ENCODE measurements at regions not wholly inside any gene's neighbourhood (a gene's known extent, or its start where the extent isn't known, plus 50 kb on each side); places are given as distances from the start of the nearest gene placed in this dataset.

GRCh38 chr22:47835726-47836125, 1073.3 kb downstream of the TBC1D22A start:
- Histone ChIP-seq H3K36me3 (ENCODE audit: control insufficient read depth, insufficient read depth, low read length) (no peaks in the 10 kb centered on the region), H2AK9ac (replicated peaks; ENCODE audit: low read depth, low read length, poor library complexity) (no peak overlapping the region), H3K79me1 (ENCODE audit: low read depth in 1 of 2, low read length in 2 of 2) (no peaks in the 10 kb centered on the region), H2BK120ac (ENCODE audit: low read depth, low read length) (no peak overlapping the region), H2AK5ac (ENCODE audit: low read depth, low read length) (no peak overlapping the region), H3K4me1 (ENCODE audit: control insufficient read depth, insufficient read depth, low read length) (no peaks in the 10 kb centered on the region), H3K9ac (ENCODE audit: low read depth, low read length) (no peak overlapping the region), H2BK20ac (ENCODE audit: low read depth, low read length) (no peak overlapping the region), H3K4me3 (ENCODE audit: insufficient read depth, low read depth, low read length) (no peak overlapping the region), H3K4ac (ENCODE audit: low read depth, low read length) (no peak overlapping the region), H3K27ac (ENCODE audit: insufficient read depth, low read length) (no peak overlapping the region), H3K14ac (replicated peaks; ENCODE audit: low read depth, low read length) (no peak overlapping the region), H2AFZ (replicated peaks; ENCODE audit: low read length, poor library complexity) (no peak overlapping the region), H3K56ac (ENCODE audit: extremely low read depth, insufficient read depth, low read length) (no peak overlapping the region), H3K18ac (ENCODE audit: low read depth, low read length) (no peak overlapping the region), H3K27me3 (ENCODE audit: control insufficient read depth, insufficient read depth, low read length) (no peaks in the 10 kb centered on the region), H3K9me1 (ENCODE audit: insufficient read depth, low read length) (no peaks in the 10 kb centered on the region), H4K20me1 (ENCODE audit: insufficient read depth, low read length) (no peaks in the 10 kb centered on the region), H3K23ac (ENCODE audit: low read depth, low read length) (no peak overlapping the region), H2BK15ac (ENCODE audit: low read depth, low read length) (no peak overlapping the region), H3K4me2 (ENCODE audit: low read depth, low read length) (no peak overlapping the region), H4K8ac (ENCODE audit: low read depth in 2 of 2, low read length in 2 of 2) (no peak overlapping the region), H3K9me3 (ENCODE audit: control insufficient read depth, insufficient read depth, low read length) (peaks cover 43% of the 10 kb centered on the region), H4K91ac (ENCODE audit: insufficient read depth, low read depth, low read length) (no peak overlapping the region), H2BK5ac (ENCODE audit: low read depth, low read length, poor library complexity, severe bottlenecking) (no peak overlapping the region), H4K5ac (ENCODE audit: low read depth, low read length) (no peak overlapping the region)
- no peak for ATAC-seq (ENCODE audit: low read depth)
- CTCF ChIA-PET, result no interaction called here
- POLR2A ChIA-PET (ENCODE audit: unreplicated experiment), result no interaction called here
- BruUV-seq (replicated peaks), result no TSS peak
- no CpG with 5 or more reads among the region's 7 CpGs for WGBS, 2 experiments (ENCODE audit: extremely low coverage in 2 of 2, insufficient read length in 1 of 2)
- peak; percentile 6 for DNase-seq
- intact Hi-C loops (cut with micrococcal nuclease), result no loop called here
- TF ChIP-seq USF2 (IDR thresholded peaks at IDR 0.05; ENCODE audit: low read depth, low read length) (peak; percentile 31; the same call in 1 of the 2 replicates), MAFK (IDR thresholded peaks at IDR 0.05; ENCODE audit: low read depth, low read length) (no peak)
- in situ Hi-C loops (cut with MboI; ENCODE audit: low sequenced_read_pairs), result no loop called here
- dilution Hi-C loops (cut with HindIII; ENCODE audit: low sequenced_read_pairs, unreplicated experiment), result no loop called here

Data from IMR-90 (cell line).